ENCODE measurements at regions not wholly inside any gene's neighbourhood (a gene's known extent, or its start where the extent isn't known, plus 50 kb on each side); places are given as distances from the start of the nearest gene placed in this dataset.

- TF ChIP-seq CTCF (IDR thresholded peaks at IDR 0.05): no peak
- no peak for TF ChIP-seq POLR2A (IDR thresholded peaks at IDR 0.05)
These were observed 147.5 kb upstream of the FGGY start for GRCh38 chr1:59149435-59149834.

All from thyroid gland (tissue), 4 donors.